Mucosa of rectum (tissue), 2 donors: ENCODE measurements at regions not wholly inside any gene's neighbourhood (a gene's known extent, or its start where the extent isn't known, plus 50 kb on each side); places are given as distances from the start of the nearest gene placed in this dataset.

Experiments used
- H3K27ac ChIP-seq, 2 donors: one replicate each; pipeline ENCODE4 v1.7.0; 2013; ENCODE audit warnings: inconsistent platforms in 2 of 2, low read depth in 2 of 2, low read length in 2 of 2
- H3K27me3 ChIP-seq, 2 donors: one replicate each; pipeline ENCODE4 v1.7.0; 2013; ENCODE audit warnings: low read length in 2 of 2; ENCODE audit not compliant: control insufficient read depth in 2 of 2, insufficient read depth in 2 of 2
- H3K36me3 ChIP-seq, 2 donors: one replicate each; pipeline ENCODE4 v1.7.0; 2013; ENCODE audit warnings: low read length in 2 of 2; ENCODE audit not compliant: control insufficient read depth in 2 of 2, insufficient read depth in 2 of 2
- H3K4me1 ChIP-seq, 2 donors: one replicate each; pipeline ENCODE4 v1.7.0; 2013; ENCODE audit warnings: low read length in 2 of 2, mild to moderate bottlenecking in 1 of 2; ENCODE audit not compliant: control insufficient read depth in 2 of 2, insufficient read depth in 2 of 2
- H3K4me3 ChIP-seq, 2 donors: one replicate each; pipeline ENCODE4 v1.7.0; 2013; ENCODE audit warnings: low read length in 2 of 2
- H3K9ac ChIP-seq, 2 donors: one replicate each; pipeline ENCODE4 v1.7.0; 2013; ENCODE audit warnings: low read length in 2 of 2, low read depth in 1 of 2, mild to moderate bottlenecking in 1 of 2
- H3K9me3 ChIP-seq, 2 donors: one replicate each; pipeline ENCODE4 v1.7.0; 2013; ENCODE audit warnings: low read length in 2 of 2; ENCODE audit not compliant: control insufficient read depth in 2 of 2
- donor health status: healthy.
- donor health status: Normal muscosa, but diverticular disease.

DNA sequence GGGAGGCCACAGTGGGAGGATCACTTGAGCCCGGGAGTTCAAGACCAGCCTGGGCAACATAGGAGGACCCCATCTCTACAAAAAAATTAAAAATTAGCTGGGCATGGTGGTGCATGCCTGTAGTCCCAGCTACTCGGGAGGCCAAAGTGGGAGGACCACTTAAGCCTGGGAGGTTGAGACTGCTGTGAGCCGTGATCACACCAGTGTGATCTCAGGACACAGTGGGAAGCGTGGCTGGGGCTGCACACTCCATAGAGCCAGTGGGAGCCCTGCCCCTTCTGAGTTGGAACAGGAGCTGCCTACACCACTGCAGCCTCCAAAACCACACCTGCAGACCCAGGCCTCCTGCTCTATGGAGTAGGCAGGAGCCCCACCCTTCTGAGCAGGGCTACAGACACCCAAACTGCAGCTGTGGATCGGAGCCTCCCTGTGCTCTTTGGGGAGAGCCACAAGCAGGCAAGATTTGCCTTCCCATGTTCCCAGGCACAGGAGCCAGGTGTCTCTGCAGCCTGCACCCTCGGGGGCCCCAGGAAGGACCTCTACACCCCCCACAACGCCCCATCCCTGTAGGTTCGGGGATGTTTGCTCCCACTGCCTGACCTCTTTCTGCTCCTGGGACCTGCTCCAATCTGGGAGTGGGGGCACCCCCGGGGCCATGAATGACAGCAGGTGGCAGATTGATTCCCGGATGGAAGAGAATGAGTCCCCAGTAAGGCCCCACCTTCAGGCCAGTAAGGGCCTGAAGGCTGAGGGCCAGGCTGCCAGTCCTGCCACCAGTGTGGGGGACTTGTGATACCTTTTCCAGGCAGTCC is 245.4 kb downstream of the BUD13 start:
- Histone ChIP-seq H3K27me3 (peaks cover 6 to 9% of the 10 kb centered on the region in 2 donors), H3K9ac (no peak overlapping the region), H3K27ac (no peak overlapping the region), H3K4me1 (no peaks in the 10 kb centered on the region), H3K36me3 (no peaks in the 10 kb centered on the region), H3K9me3 (no peaks in the 10 kb centered on the region), H3K4me3 (no peak overlapping the region)

DNA sequence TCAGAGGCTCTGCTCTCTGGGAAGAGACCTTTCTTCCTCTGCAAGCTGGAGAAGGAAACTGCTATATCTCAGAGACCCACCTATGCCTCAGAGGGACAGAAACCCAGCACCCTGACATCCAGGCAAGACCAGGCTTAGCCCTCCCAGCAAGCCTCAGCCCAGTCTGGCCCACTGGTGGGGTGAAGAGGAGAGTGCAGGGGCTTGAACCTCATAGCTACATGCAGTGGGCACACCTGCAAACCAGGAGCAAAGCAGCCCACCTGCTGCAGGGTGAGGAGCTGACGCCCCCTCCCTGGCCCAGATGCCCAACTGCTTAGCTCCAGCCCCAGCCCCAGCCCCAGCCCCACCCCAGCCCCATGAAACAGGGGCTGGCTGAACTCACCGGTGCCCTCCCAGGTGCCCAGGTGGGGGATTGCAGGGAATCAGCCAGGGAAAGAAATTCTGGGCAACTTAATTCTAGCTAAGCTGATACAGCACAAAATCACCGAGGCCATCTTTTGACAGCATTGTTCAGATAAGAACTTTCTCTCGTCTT is 246.8 kb downstream of the BUD13 start:
- Histone ChIP-seq H3K4me1 (no peaks in the 10 kb centered on the region), H3K27me3 (peaks cover 3 to 9% of the 10 kb centered on the region in 2 donors), H3K36me3 (no peaks in the 10 kb centered on the region), H3K4me3 (no peak overlapping the region), H3K27ac (no peak overlapping the region), H3K9ac (no peak overlapping the region), H3K9me3 (no peaks in the 10 kb centered on the region)

DNA sequence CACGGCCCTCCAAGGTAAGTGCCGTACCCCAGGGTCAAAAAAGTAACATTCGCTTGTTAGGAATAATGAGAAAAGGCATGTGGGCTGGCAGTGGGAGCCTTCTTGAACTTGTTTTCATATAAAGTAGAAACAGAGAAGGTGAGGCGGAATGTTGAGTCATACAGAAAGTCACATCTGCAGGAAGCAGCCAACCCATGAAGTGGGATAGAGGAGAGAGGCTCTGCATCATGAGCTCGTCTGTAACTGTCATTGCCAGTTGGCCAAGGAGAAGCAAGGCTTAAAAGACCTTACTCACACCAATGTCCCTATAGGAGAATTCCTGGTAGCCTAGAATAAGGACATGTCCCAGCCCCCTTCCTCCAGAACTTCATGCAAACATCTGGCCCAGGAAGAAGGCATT is 253.3 kb downstream of the BUD13 start:
- Histone ChIP-seq H3K9ac (no peak overlapping the region), H3K27ac (no peak overlapping the region), H3K27me3 (peaks cover 0 to 5% of the 10 kb centered on the region in 2 donors), H3K4me1 (no peaks in the 10 kb centered on the region), H3K36me3 (no peaks in the 10 kb centered on the region), H3K4me3 (no peak overlapping the region), H3K9me3 (no peaks in the 10 kb centered on the region)

- Histone ChIP-seq H3K27me3 (peaks cover 0 to 5% of the 10 kb centered on the region in 2 donors), H3K9ac (no peak overlapping the region), H3K4me1 (no peaks in the 10 kb centered on the region), H3K9me3 (no peaks in the 10 kb centered on the region), H3K4me3 (no peak overlapping the region), H3K36me3 (no peaks in the 10 kb centered on the region), H3K27ac (no peak overlapping the region)
Observed at GRCh38 chr11:116518141-116518540, 254.6 kb downstream of the BUD13 start.

GRCh38 chr11:116517584-116517983 is 255.2 kb downstream of the BUD13 start:
- H3K27me3 ChIP-seq, result peaks cover 0 to 5% of the 10 kb centered on the region in 2 donors
- H3K36me3 ChIP-seq, result no peaks in the 10 kb centered on the region
- H3K9ac ChIP-seq, result no peak overlapping the region
- no peak overlapping the region for H3K27ac ChIP-seq
- H3K4me1 ChIP-seq, result no peaks in the 10 kb centered on the region
- H3K9me3 ChIP-seq, result no peaks in the 10 kb centered on the region
- no peak overlapping the region for H3K4me3 ChIP-seq

DNA sequence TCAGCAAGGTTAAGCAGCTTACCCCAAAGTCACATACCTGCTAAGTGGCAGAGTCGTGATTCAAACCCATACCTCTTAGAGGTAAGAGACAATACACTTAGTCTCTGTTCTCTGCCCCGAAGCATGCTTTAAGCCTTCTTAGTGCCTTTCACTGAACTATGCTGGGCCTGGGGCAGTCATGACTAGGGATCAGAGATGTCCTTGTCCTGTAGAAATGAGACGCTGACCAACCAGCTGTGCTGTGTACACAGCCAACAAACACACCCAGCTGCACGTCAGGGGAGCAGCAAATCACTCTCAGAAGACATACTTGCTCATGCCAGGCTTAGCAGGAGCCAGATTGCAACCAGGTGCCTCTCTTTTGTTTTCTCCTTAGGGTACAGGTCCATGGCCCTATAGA is 255.7 kb downstream of the BUD13 start:
- no peaks in the 10 kb centered on the region for H3K9me3 ChIP-seq
- no peaks in the 10 kb centered on the region for H3K4me1 ChIP-seq
- H3K36me3 ChIP-seq, result no peaks in the 10 kb centered on the region
- H3K27ac ChIP-seq, result no peak overlapping the region
- H3K9ac ChIP-seq, result no peak overlapping the region
- H3K4me3 ChIP-seq, result no peak overlapping the region
- H3K27me3 ChIP-seq, result peaks cover 0 to 5% of the 10 kb centered on the region in 2 donors

DNA sequence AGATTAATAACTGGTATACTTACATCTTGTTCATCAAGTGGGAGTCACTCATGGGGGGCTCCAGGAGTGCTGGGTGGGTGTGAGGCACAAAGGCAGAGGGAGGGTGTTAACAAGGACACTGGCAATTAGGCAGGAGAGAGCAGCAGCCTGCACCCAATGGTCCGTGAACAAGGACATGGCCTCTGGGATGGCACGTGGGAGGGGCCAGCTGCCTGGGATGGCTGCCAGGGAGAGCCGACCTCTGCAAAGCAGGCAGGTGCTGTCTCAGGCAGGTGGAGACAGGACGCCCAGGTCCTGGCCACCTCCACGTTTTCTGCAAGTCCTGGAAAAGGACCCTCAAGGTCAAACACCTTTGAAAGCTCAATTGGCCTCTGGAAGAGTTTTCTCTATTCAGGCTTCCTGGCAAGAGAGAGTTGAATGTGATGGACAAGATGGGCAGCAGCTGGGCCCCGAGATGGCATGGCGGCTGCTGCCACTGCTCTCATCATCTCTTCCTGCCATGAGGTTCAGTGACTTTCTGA is 257.1 kb downstream of the BUD13 start:
- no peaks in the 10 kb centered on the region for H3K4me1 ChIP-seq
- H3K4me3 ChIP-seq, result no peak overlapping the region
- no peak overlapping the region for H3K27ac ChIP-seq
- H3K9me3 ChIP-seq, result no peaks in the 10 kb centered on the region
- peaks cover 0 to 5% of the 10 kb centered on the region in 2 donors for H3K27me3 ChIP-seq
- no peak overlapping the region for H3K9ac ChIP-seq
- no peaks in the 10 kb centered on the region for H3K36me3 ChIP-seq

GRCh38 chr11:116513894-116514293 is 258.9 kb downstream of the BUD13 start:
- Histone ChIP-seq H3K4me1 (no peaks in the 10 kb centered on the region), H3K27me3 (no peaks in the 10 kb centered on the region), H3K27ac (no peak overlapping the region), H3K9ac (no peak overlapping the region), H3K4me3 (no peak overlapping the region), H3K36me3 (no peaks in the 10 kb centered on the region), H3K9me3 (no peaks in the 10 kb centered on the region)

- H3K4me1 ChIP-seq, result no peaks in the 10 kb centered on the region
- H3K9ac ChIP-seq, result no peak overlapping the region
- H3K4me3 ChIP-seq, result no peak overlapping the region
- no peaks in the 10 kb centered on the region for H3K9me3 ChIP-seq
- H3K27me3 ChIP-seq, result peaks cover 0 to 3% of the 10 kb centered on the region in 2 donors
- no peaks in the 10 kb centered on the region for H3K36me3 ChIP-seq
- H3K27ac ChIP-seq, result no peak overlapping the region
Observed at GRCh38 chr11:116513278-116513823, 259.4 kb downstream of the BUD13 start.

- Histone ChIP-seq H3K4me3 (no peak overlapping the region), H3K9ac (no peak overlapping the region), H3K27me3 (peaks cover 0 to 3% of the 10 kb centered on the region in 2 donors), H3K27ac (no peak overlapping the region), H3K36me3 (no peaks in the 10 kb centered on the region), H3K9me3 (no peaks in the 10 kb centered on the region), H3K4me1 (no peaks in the 10 kb centered on the region)
Observed at GRCh38 chr11:116512841-116513240, 259.9 kb downstream of the BUD13 start.
